RWPE1 (cell line): ENCODE measurements at regions not wholly inside any gene's neighbourhood (a gene's known extent, or its start where the extent isn't known, plus 50 kb on each side); places are given as distances from the start of the nearest gene placed in this dataset.

Experiments used
- CTCF ChIA-PET: fragments of 350-600 bp; sonication (Branson Sonifier 250); formaldehyde crosslinking; extraction: SDS; loops from one replicate; lab custom pipeline; 2021; lab: Yijun Ruan, JAX
- POLR2A ChIA-PET: fragments of 400-600 bp; formaldehyde crosslinking; extraction: SDS; loops from one replicate; lab custom pipeline; 2020; ENCODE audit warnings: antibody characterized with exemption; ENCODE audit not compliant: low non-redundant PET; lab: Yijun Ruan, JAX
- DNase-seq: peaks from one replicate; pipeline ENCODE4 v3.0.0; 2012; ENCODE audit warnings: low spot score
- H3K27ac ChIP-seq: fragments of 450-650 bp; 2 replicates; pipeline ENCODE4 v1.5.1; 2017
- TF ChIP-seq, protein P1 (sequence below): fragments of 450-650 bp; conservative IDR thresholded peaks from 2 replicates; pipeline ENCODE4 v1.5.1; 2017; ENCODE audit warnings: low read depth, mild to moderate bottlenecking

DNA sequence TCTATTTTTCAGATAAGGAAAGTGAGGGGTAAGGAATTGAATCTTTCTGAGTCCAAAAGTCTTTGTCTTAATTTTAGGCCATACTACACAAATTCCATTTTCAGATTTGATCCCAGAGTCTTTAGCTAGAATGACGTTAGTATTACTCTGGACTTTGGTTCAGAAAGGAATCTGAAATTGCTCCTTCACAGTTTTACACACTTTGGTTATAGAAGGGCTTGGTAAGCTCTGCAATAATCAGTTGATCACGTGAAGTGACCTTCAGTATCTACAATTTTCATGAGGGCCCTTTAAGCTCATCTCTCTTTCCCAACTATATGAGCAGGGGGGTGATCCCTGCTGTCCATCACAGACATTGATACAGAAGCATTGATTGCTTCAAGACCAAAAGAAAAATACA is 103.4 kb upstream of the ESRRG start:
- DNase-seq: no peak
- ChIA-PET POLR2A (no interaction called here), CTCF (interaction anchor here (0.5 kb wide), 1 partner anchor 929 kb away, joined by 5 read pairs; no protein-coding TSS in a partner anchor)
- no peak overlapping the region for H3K27ac ChIP-seq
- TF ChIP-seq, protein P1, sequence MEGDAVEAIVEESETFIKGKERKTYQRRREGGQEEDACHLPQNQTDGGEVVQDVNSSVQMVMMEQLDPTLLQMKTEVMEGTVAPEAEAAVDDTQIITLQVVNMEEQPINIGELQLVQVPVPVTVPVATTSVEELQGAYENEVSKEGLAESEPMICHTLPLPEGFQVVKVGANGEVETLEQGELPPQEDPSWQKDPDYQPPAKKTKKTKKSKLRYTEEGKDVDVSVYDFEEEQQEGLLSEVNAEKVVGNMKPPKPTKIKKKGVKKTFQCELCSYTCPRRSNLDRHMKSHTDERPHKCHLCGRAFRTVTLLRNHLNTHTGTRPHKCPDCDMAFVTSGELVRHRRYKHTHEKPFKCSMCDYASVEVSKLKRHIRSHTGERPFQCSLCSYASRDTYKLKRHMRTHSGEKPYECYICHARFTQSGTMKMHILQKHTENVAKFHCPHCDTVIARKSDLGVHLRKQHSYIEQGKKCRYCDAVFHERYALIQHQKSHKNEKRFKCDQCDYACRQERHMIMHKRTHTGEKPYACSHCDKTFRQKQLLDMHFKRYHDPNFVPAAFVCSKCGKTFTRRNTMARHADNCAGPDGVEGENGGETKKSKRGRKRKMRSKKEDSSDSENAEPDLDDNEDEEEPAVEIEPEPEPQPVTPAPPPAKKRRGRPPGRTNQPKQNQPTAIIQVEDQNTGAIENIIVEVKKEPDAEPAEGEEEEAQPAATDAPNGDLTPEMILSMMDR: no peak

DNA sequence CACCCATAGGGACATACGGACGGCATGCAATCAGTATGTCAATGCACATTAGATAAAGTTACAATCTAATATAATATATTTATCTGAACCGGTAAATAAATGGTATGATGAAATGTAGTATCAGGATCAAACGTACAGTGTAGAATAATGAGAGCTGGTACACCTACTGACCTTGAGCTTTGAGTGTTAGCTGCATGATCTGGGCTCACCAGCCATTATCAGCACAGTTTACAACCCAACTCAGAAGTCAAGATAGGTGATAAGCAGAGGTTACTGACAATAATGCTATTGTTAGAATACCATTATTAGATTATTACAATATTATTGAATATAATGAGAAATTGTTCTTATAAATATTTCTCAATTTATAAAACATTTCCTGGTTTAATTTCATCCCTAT is 103.0 kb upstream of the ESRRG start:
- DNase-seq: no peak
- ChIA-PET CTCF (no interaction called here), POLR2A (no interaction called here)
- H3K27ac ChIP-seq: no peak overlapping the region
- TF ChIP-seq, protein P1: no peak

DNA sequence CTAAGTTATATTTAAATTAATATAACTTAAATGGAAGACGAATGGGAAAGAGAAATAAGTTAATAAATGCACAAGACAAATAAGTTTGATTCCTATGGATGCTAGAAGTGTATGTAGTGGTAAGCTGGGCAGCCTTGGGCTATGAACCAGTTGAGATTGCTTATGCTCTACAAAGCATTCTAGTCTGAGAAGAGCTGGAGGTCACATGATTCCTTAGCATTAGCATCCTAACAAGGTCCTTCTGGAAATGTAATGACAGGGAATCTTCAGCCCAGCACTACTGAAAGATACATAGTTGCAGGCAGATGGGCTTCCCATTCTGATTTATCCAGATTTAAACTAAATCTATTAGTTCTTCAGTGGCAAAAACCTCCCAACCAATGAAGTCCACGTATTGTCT is 102.3 kb upstream of the ESRRG start:
- ChIA-PET CTCF (no interaction called here), POLR2A (no interaction called here)
- TF ChIP-seq, protein P1: no peak
- no peak for DNase-seq
- no peak overlapping the region for H3K27ac ChIP-seq

DNA sequence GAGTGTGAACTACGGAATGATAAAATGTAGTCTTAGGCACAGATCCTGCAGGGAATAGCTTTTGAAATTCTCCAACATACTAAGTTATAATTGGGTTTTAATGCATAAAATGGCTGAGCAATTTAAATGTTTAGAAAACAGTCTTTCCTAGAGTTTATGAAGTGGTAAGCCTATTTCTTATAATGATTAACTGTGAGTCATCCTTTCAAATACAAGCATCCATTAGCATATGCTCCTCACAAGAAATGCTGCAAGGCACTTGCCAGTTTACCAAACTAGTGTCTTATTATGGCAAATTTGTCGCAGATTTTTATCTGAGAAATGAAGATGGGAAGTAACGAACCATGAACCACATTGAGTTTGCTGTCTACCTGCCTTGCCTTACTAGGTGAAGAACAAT is 101.3 kb upstream of the ESRRG start:
- TF ChIP-seq, protein P1: no peak
- ChIA-PET CTCF (no interaction called here), POLR2A (no interaction called here)
- no peak overlapping the region for H3K27ac ChIP-seq
- DNase-seq: no peak

DNA sequence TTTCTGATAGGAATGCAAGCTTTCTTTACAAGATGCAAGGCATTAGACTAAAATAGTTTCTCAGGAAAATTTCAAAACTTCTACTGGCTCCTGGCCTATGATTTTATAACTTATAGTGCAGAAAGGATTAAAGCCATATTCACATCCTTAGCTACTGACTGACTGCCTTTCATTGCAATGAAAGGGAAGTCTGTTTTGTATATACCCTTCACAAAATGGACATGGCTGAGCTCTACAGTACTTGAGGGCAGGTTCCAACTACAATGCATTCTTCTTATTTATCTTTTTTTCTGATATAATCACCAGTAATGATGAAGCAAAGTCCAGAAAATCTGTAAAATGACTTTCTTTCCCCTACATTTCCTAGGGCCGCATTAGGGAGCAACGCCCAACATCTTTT is 100.5 kb upstream of the ESRRG start:
- POLR2A ChIA-PET: no interaction called here
- TF ChIP-seq, protein P1: no peak

DNA sequence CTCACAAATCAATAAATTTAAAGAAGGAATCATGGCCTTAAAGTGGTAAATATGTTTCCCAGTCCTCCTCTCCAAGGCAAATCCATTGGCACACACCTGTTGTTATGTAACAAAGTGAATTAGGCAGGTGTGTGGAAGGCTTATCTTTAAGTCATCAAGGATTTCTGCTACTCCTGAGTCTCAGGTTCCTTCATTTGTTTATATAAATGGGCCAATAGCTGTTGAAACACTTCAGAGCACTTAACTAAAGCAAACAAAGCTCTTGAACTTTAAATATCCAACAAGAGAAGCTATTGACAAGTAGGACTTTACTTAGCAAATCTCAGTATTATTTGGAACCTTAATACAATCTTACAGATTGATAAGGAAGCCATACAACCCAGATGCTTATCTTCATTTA is 99.3 kb upstream of the ESRRG start:
- TF ChIP-seq, protein P1: no peak
- no peak overlapping the region for H3K27ac ChIP-seq
- CTCF ChIA-PET: interaction anchor here (0.7 to 0.9 kb wide), 2 partner anchors 10 to 15 kb away, joined by 3 to 4 read pairs; no protein-coding TSS in a partner anchor
- POLR2A ChIA-PET: no interaction called here
- no peak for DNase-seq

More for the DNA sequence above, 100.5 kb upstream of the ESRRG start:
- H3K27ac ChIP-seq: no peak overlapping the region
- CTCF ChIA-PET: interaction anchor here (0.7 kb wide), 1 partner anchor 10 kb away, joined by 4 read pairs; no protein-coding TSS in a partner anchor
- no peak for DNase-seq
